Loucy (cell line): ENCODE measurements at regions not wholly inside any gene's neighbourhood (a gene's known extent, or its start where the extent isn't known, plus 50 kb on each side); places are given as distances from the start of the nearest gene placed in this dataset.

Source experiments
- H2AFZ ChIP-seq: fragments of 200-600 bp; sonication (generic); 2 replicates; pipeline ENCODE4 v1.6.0; 2016; ENCODE audit warnings: antibody characterized with exemption, mild to moderate bottlenecking, low read length, moderate library complexity
- H3F3A ChIP-seq: fragments of 200-600 bp; 2 replicates; pipeline ENCODE4 v1.6.0; 2016; ENCODE audit warnings: antibody characterized with exemption, low read depth, mild to moderate bottlenecking
- H3K27me3 ChIP-seq: fragments of 200-600 bp; sonication (generic); 2 replicates; pipeline ENCODE4 v1.6.1; 2014; ENCODE audit warnings: low read length, mild to moderate bottlenecking; ENCODE audit not compliant: insufficient read depth, poor library complexity, severe bottlenecking
- H3K36me3 ChIP-seq: fragments of 200-600 bp; sonication (generic); 2 replicates; pipeline ENCODE4 v1.6.1; 2016; ENCODE audit warnings: low read length; ENCODE audit not compliant: insufficient read depth
- H3K4me1 ChIP-seq: fragments of 200-600 bp; sonication (generic); 2 replicates; pipeline ENCODE4 v1.5.1; 2014; ENCODE audit warnings: low read length, mild to moderate bottlenecking; ENCODE audit not compliant: insufficient read depth, poor library complexity, severe bottlenecking
- H3K4me2 ChIP-seq: fragments of 200-600 bp; sonication (generic); 2 replicates; pipeline ENCODE4 v1.6.0; 2014; ENCODE audit warnings: antibody characterized with exemption, low read length, low read depth, mild to moderate bottlenecking; ENCODE audit not compliant: poor library complexity, severe bottlenecking
- H3K4me3 ChIP-seq: fragments of 200-600 bp; sonication (generic); 2 replicates; pipeline ENCODE4 v1.5.1; 2014; ENCODE audit warnings: low read length, mild to moderate bottlenecking, mixed read lengths; ENCODE audit not compliant: poor library complexity, severe bottlenecking
- H3K79me2 ChIP-seq: fragments of 200-600 bp; sonication (generic); 2 replicates; pipeline ENCODE4 v1.6.1; 2014; ENCODE audit warnings: low read length; ENCODE audit not compliant: insufficient read depth
- H3K9ac ChIP-seq: fragments of 200-600 bp; sonication (generic); 2 replicates; pipeline ENCODE4 v1.6.0; 2014; ENCODE audit warnings: mild to moderate bottlenecking, low read depth, low read length, moderate library complexity; ENCODE audit not compliant: poor library complexity, severe bottlenecking
- H3K9me2 ChIP-seq: fragments of 200-600 bp; sonication (generic); replicated peaks from 2 replicates; pipeline ENCODE4 v1.6.1; 2016; ENCODE audit warnings: low read depth, low read length, mixed read lengths
- H3K9me3 ChIP-seq: fragments of 200-600 bp; sonication (generic); 2 replicates; pipeline ENCODE4 v1.6.1; 2014; ENCODE audit warnings: mild to moderate bottlenecking, antibody characterized with exemption, low read length, low read depth; ENCODE audit not compliant: insufficient read depth
- H4K20me1 ChIP-seq: fragments of 200-600 bp; sonication (generic); 2 replicates; pipeline ENCODE4 v1.6.0; 2014; ENCODE audit warnings: antibody characterized with exemption, low read length, mild to moderate bottlenecking; ENCODE audit not compliant: insufficient read depth, poor library complexity, severe bottlenecking
- EZH2phosphoT487 ChIP-seq: fragments of 200-600 bp; IDR thresholded peaks from 2 replicates; pipeline ENCODE4 v1.6.1; 2018; ENCODE audit warnings: antibody characterized with exemption, mild to moderate bottlenecking, moderate library complexity, borderline replicate concordance
- TF ChIP-seq, protein P1 (sequence below): fragments of 200-600 bp; sonication (generic); conservative IDR thresholded peaks from 2 replicates; pipeline ENCODE4 v1.5.1; 2014; ENCODE audit warnings: mild to moderate bottlenecking, antibody characterized with exemption, low read length

DNA sequence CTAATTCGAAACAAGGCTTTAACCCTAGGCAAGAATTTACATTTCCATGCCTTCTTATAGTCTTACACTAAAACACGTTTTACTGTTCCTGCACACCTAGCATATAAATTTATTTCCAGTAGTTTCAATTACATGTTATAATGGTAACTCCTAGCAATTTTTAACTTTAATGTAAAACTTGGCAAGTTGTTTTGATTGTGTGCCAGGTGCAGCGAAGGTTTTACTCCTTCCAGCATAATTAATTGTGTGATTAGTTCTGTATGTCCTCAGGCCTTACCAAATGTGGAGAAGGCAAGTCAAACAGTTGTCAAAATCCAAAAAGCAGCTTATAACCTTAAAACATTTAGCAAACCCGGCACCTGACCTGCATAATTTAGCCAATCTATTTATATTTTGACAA, 114.8 kb downstream of the KCNK1 start:
- no peaks in the 10 kb centered on the region for H3K9me2 ChIP-seq
- H3K4me3 ChIP-seq: no peak overlapping the region
- H3K9me3 ChIP-seq: no peaks in the 10 kb centered on the region; the same call in 1 of the 2 replicates
- no peaks in the 10 kb centered on the region for H3F3A ChIP-seq
- no peak overlapping the region for H3K4me2 ChIP-seq
- H3K79me2 ChIP-seq: no peaks in the 10 kb centered on the region
- H3K36me3 ChIP-seq: no peaks in the 10 kb centered on the region
- H3K4me1 ChIP-seq: no peaks in the 10 kb centered on the region
- no peaks in the 10 kb centered on the region for H3K27me3 ChIP-seq
- no peak overlapping the region for H3K9ac ChIP-seq
- no peak for TF ChIP-seq EZH2phosphoT487
- TF ChIP-seq, protein P1, sequence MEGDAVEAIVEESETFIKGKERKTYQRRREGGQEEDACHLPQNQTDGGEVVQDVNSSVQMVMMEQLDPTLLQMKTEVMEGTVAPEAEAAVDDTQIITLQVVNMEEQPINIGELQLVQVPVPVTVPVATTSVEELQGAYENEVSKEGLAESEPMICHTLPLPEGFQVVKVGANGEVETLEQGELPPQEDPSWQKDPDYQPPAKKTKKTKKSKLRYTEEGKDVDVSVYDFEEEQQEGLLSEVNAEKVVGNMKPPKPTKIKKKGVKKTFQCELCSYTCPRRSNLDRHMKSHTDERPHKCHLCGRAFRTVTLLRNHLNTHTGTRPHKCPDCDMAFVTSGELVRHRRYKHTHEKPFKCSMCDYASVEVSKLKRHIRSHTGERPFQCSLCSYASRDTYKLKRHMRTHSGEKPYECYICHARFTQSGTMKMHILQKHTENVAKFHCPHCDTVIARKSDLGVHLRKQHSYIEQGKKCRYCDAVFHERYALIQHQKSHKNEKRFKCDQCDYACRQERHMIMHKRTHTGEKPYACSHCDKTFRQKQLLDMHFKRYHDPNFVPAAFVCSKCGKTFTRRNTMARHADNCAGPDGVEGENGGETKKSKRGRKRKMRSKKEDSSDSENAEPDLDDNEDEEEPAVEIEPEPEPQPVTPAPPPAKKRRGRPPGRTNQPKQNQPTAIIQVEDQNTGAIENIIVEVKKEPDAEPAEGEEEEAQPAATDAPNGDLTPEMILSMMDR: no peak
- H2AFZ ChIP-seq: no peak overlapping the region
- H4K20me1 ChIP-seq: no peaks in the 10 kb centered on the region

DNA sequence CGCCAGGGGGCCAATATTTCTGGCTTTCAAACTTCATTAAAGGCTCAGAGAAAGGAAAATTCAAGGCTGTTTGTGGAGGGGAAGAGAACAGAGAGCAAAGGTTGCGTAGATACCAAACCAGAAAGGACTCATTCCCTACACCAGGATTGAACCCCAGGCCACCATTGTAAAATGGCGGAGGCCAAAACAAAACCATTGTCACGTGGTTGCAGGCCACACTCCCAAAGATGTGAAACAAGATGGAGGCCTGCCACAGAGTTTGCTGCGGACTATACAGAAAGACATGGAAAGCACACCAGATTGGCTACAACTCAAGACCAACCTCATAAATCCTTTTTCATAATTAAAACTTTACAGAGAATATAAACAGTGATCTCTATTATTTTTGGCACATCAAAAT, 116.5 kb downstream of the KCNK1 start:
- Histone ChIP-seq H3K9me3 (no peaks in the 10 kb centered on the region), H3K9ac (no peak overlapping the region), H3K4me1 (no peaks in the 10 kb centered on the region), H2AFZ (no peak overlapping the region), H3K4me3 (no peak overlapping the region), H3K4me2 (no peak overlapping the region), H4K20me1 (no peaks in the 10 kb centered on the region), H3K9me2 (no peaks in the 10 kb centered on the region), H3K27me3 (no peaks in the 10 kb centered on the region), H3F3A (no peaks in the 10 kb centered on the region), H3K79me2 (no peaks in the 10 kb centered on the region), H3K36me3 (no peaks in the 10 kb centered on the region)
- no peak for TF ChIP-seq EZH2phosphoT487
- TF ChIP-seq, protein P1: no peak

DNA sequence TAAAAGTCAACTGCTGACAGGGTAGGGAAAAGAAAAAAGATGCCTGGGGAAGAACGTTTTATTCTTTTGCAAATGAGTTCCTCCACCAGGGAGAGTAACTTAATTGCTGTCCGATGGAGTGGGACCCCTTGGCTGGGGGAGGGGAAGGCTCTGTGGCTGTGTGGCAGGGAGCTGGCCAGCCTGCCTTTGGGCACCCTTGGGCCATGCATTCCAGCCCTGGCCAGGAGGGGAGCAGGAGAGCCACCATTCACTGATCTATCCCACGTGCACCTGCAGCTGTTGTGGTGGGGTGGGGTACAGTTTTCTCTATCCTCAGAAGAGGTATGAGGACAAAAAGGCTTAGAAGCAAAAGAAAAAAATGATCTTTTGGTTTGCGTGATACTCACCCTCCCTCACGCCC, 116.9 kb downstream of the KCNK1 start:
- H3K79me2 ChIP-seq: no peaks in the 10 kb centered on the region
- TF ChIP-seq, protein P1: peak; percentile 26; the same call in 1 of the 2 replicates
- no peak for TF ChIP-seq EZH2phosphoT487
- no peaks in the 10 kb centered on the region for H3K9me3 ChIP-seq
- no peaks in the 10 kb centered on the region for H3F3A ChIP-seq
- no peaks in the 10 kb centered on the region for H3K9me2 ChIP-seq
- no peaks in the 10 kb centered on the region for H4K20me1 ChIP-seq
- H3K4me1 ChIP-seq: no peaks in the 10 kb centered on the region
- H3K9ac ChIP-seq: no peak overlapping the region
- no peak overlapping the region for H3K4me2 ChIP-seq
- no peaks in the 10 kb centered on the region for H3K36me3 ChIP-seq
- no peaks in the 10 kb centered on the region for H3K27me3 ChIP-seq
- no peak overlapping the region for H3K4me3 ChIP-seq
- no peak overlapping the region for H2AFZ ChIP-seq
